MM.1S (cell line): ENCODE measurements at regions not wholly inside any gene's neighbourhood (a gene's known extent, or its start where the extent isn't known, plus 50 kb on each side); places are given as distances from the start of the nearest gene placed in this dataset.

Experiments used
- DNase-seq: peaks from one replicate; pipeline ENCODE4 v3.0.0-alpha.2; 2015
- H2AFZ ChIP-seq: fragments of 300-600 bp; sonication (generic); 2 replicates; pipeline ENCODE4 v1.6.0; 2016; ENCODE audit warnings: antibody characterized with exemption, low read length
- H3F3A ChIP-seq: fragments of 300-600 bp; sonication (generic); 2 replicates; pipeline ENCODE4 v1.6.1; 2016; ENCODE audit warnings: mild to moderate bottlenecking, antibody characterized with exemption, low read length, moderate library complexity, mixed read lengths; ENCODE audit not compliant: insufficient read depth
- H3K27ac ChIP-seq: fragments of 300-600 bp; sonication (generic); 2 replicates; pipeline ENCODE4 v1.5.1; 2016; ENCODE audit warnings: mild to moderate bottlenecking, low read length
- H3K27me3 ChIP-seq: fragments of 300-600 bp; sonication (generic); replicated peaks from 2 replicates; pipeline ENCODE4 v1.6.0; 2016; ENCODE audit warnings: low read length; ENCODE audit not compliant: insufficient read depth
- H3K36me3 ChIP-seq: fragments of 300-600 bp; sonication (generic); replicated peaks from 2 replicates; pipeline ENCODE4 v1.6.1; 2016; ENCODE audit warnings: mild to moderate bottlenecking, low read length, mixed read lengths; ENCODE audit not compliant: insufficient read depth
- H3K4me1 ChIP-seq: fragments of 300-600 bp; sonication (generic); 2 replicates; pipeline ENCODE4 v1.6.1; 2016; ENCODE audit warnings: low read length, mixed read lengths
- H3K4me2 ChIP-seq: fragments of 300-600 bp; sonication (generic); 2 replicates; pipeline ENCODE4 v1.6.0; 2016; ENCODE audit warnings: low read depth, low read length
- H3K4me3 ChIP-seq: fragments of 300-600 bp; sonication (generic); 2 replicates; pipeline ENCODE4 v1.5.1; 2016; ENCODE audit warnings: low read length, mixed read lengths
- H3K79me2 ChIP-seq: fragments of 300-600 bp; sonication (generic); 2 replicates; pipeline ENCODE4 v1.6.1; 2016; ENCODE audit warnings: mixed run types, low read length, mixed read lengths
- H3K9ac ChIP-seq: fragments of 300-600 bp; sonication (generic); 2 replicates; pipeline ENCODE4 v1.6.1; 2016; ENCODE audit warnings: low read length, mixed read lengths
- H3K9me2 ChIP-seq: fragments of 300-600 bp; sonication (generic); replicated peaks from 2 replicates; pipeline ENCODE4 v1.6.1; 2016; ENCODE audit warnings: mild to moderate bottlenecking, low read length, mixed read lengths; ENCODE audit not compliant: insufficient read depth
- H3K9me3 ChIP-seq: fragments of 300-600 bp; sonication (generic); replicated peaks from 2 replicates; pipeline ENCODE4 v1.6.1; 2016; ENCODE audit warnings: mild to moderate bottlenecking, low read length, mixed read lengths; ENCODE audit not compliant: insufficient read depth
- H4K20me1 ChIP-seq: fragments of 300-600 bp; sonication (generic); 2 replicates; pipeline ENCODE4 v1.6.1; 2016; ENCODE audit warnings: mild to moderate bottlenecking, low read length, moderate library complexity, mixed read lengths; ENCODE audit not compliant: insufficient read depth
- EZH2 ChIP-seq: fragments of 300-600 bp; sonication (generic); optimal IDR thresholded peaks from 2 replicates; pipeline ENCODE3; 2017; ENCODE audit warnings: low read depth, mild to moderate bottlenecking, antibody characterized with exemption, low read length, mixed read lengths
- EZH2phosphoT487 ChIP-seq: fragments of 300-600 bp; sonication (generic); IDR thresholded peaks from 2 replicates; pipeline ENCODE4 v1.6.1; 2018; ENCODE audit warnings: antibody characterized with exemption, low read length
- TF ChIP-seq, protein P1 (sequence below): fragments of 300-600 bp; sonication (generic); IDR thresholded peaks from 2 replicates; pipeline ENCODE4 v1.5.1; 2016; ENCODE audit warnings: antibody characterized with exemption, low read length, mixed read lengths

DNA sequence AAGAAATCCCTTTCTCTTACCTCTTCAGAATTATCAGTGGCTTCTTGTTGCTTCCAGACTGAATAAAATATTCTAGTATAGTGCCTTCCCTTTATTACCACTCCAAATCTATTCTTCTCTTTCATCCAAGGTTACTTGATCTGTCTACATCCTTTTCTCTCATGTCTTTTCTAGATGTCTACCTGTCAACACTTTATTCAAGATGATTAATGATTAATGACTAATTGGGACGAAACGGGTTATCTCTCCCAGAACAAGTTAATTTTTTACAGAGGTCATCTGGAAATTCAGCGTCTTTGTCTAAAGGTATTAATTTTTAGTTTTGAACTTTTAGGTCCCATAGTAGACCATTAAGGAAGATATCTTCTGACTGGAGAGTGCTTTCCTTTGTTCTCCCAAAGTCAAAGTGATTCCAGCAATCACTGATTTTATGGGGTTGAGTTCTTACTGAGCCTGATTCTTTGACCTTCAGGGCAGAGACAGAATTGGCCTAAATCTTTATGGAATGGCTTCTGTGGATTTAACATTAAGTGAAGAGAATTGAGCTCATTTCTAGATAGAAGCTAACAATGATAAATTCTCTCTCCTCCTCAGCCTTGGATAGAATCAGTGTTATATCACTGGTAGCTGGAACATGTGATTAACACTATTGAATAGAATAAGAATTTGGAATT, 335.4 kb upstream of the TEX13C start:
- H3K9ac ChIP-seq = no peak overlapping the region
- H3K79me2 ChIP-seq = no peaks in the 10 kb centered on the region
- no peaks in the 10 kb centered on the region for H3K9me3 ChIP-seq
- no peak overlapping the region for H2AFZ ChIP-seq
- H3K9me2 ChIP-seq = no peaks in the 10 kb centered on the region
- H3K36me3 ChIP-seq = no peaks in the 10 kb centered on the region
- H3K4me2 ChIP-seq = no peak overlapping the region
- no peak for DNase-seq
- H3K4me3 ChIP-seq = no peak overlapping the region
- TF ChIP-seq EZH2 = no peak
- TF ChIP-seq EZH2phosphoT487 = no peak
- TF ChIP-seq, protein P1, sequence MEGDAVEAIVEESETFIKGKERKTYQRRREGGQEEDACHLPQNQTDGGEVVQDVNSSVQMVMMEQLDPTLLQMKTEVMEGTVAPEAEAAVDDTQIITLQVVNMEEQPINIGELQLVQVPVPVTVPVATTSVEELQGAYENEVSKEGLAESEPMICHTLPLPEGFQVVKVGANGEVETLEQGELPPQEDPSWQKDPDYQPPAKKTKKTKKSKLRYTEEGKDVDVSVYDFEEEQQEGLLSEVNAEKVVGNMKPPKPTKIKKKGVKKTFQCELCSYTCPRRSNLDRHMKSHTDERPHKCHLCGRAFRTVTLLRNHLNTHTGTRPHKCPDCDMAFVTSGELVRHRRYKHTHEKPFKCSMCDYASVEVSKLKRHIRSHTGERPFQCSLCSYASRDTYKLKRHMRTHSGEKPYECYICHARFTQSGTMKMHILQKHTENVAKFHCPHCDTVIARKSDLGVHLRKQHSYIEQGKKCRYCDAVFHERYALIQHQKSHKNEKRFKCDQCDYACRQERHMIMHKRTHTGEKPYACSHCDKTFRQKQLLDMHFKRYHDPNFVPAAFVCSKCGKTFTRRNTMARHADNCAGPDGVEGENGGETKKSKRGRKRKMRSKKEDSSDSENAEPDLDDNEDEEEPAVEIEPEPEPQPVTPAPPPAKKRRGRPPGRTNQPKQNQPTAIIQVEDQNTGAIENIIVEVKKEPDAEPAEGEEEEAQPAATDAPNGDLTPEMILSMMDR = no peak
- H3K4me1 ChIP-seq = no peaks in the 10 kb centered on the region
- H3K27ac ChIP-seq = no peak overlapping the region
- H3K27me3 ChIP-seq = no peaks in the 10 kb centered on the region
- no peaks in the 10 kb centered on the region for H3F3A ChIP-seq
- H4K20me1 ChIP-seq = no peaks in the 10 kb centered on the region

DNA sequence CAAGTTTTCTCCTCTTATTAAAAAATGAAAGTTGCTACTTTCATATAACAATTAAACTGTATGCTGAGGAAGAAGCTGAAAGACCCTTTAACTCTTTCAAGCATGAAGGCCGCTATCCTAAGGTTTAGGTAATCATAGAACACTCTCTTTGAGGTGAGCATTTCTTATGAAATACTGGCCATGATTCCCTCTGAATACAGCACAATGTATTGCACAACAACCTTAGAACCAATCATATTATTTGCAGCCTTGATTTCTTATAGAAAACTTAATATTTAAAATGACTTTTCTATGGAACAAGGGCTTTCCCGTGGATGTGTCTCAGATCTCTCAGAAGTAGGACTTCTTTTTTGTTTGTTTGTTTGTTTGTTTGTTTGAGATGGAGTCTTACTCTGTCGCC, 333.4 kb upstream of the TEX13C start:
- Histone ChIP-seq H3K27me3 (no peaks in the 10 kb centered on the region), H3K9me3 (no peaks in the 10 kb centered on the region), H3K4me3 (no peak overlapping the region), H3K4me2 (no peak overlapping the region), H3K9me2 (no peaks in the 10 kb centered on the region), H3K27ac (no peak overlapping the region), H3F3A (no peaks in the 10 kb centered on the region), H3K4me1 (no peaks in the 10 kb centered on the region), H3K79me2 (no peaks in the 10 kb centered on the region), H2AFZ (no peak overlapping the region), H4K20me1 (no peaks in the 10 kb centered on the region), H3K9ac (no peak overlapping the region), H3K36me3 (no peaks in the 10 kb centered on the region)
- DNase-seq = no peak
- TF ChIP-seq, protein P1 = no peak
- TF ChIP-seq EZH2 (no peak), EZH2phosphoT487 (no peak)

DNA sequence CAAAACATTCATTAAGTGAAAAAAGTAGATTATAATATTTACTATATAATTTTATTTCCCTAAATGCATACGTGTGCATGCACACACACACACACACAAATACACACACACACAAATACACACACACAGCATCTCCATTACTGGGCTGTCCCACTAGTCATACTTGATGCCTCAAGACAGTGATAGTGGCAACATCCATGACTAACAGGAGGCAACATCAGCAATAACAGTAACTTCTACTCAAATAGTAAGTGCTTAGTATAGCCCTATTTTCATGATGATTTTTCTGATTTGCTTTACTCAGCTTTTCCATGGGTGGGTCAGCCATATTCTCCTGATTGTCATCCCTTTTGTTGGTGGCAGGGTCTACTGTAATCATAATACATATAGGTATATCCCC, 325.9 kb upstream of the TEX13C start:
- Histone ChIP-seq H2AFZ (no peak overlapping the region), H3K4me2 (no peak overlapping the region), H3K4me3 (no peak overlapping the region), H3K9me2 (no peaks in the 10 kb centered on the region), H3K27me3 (no peaks in the 10 kb centered on the region), H3F3A (no peaks in the 10 kb centered on the region), H3K9me3 (no peaks in the 10 kb centered on the region), H3K9ac (no peak overlapping the region), H4K20me1 (no peaks in the 10 kb centered on the region), H3K4me1 (no peaks in the 10 kb centered on the region), H3K27ac (no peak overlapping the region), H3K36me3 (no peaks in the 10 kb centered on the region), H3K79me2 (no peaks in the 10 kb centered on the region)
- no peak for DNase-seq
- TF ChIP-seq EZH2 = no peak
- no peak for TF ChIP-seq EZH2phosphoT487
- TF ChIP-seq, protein P1 = no peak
